HK-2 (cell line): ENCODE measurements at regions not wholly inside any gene's neighbourhood (a gene's known extent, or its start where the extent isn't known, plus 50 kb on each side); places are given as distances from the start of the nearest gene placed in this dataset.
A peak's percentile ranks its signal among the peaks of the same experiment; 100 is the strongest.

ENCODE experiments used
- DNase-seq: peaks from one replicate; pipeline ENCODE4 v3.0.0-alpha.2; 2018; ENCODE audit not compliant: unreplicated experiment

DNA sequence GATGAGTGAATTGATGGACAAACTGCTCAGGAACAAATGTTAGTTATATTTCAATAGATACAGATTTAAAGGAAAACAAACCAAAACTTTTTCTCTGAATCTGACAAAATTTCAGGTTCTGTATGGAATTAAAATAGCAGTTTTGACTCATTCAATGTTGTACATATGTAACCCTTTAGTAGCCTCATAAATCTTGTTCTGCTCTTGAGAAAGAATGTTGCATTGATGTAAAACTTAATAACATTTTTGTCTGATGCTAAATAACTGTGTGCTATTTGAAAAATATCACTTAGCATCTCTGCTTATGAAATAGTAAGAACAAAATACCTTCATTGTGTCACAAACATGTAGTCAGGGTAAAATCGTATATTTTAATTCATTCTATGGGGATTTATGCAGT is 168.9 kb upstream of the NOVA1 start:
- no peak for DNase-seq

- DNase-seq, result no peak
Observed at GRCh38 chr14:26773906-26774593, 176.2 kb upstream of the NOVA1 start.

DNA sequence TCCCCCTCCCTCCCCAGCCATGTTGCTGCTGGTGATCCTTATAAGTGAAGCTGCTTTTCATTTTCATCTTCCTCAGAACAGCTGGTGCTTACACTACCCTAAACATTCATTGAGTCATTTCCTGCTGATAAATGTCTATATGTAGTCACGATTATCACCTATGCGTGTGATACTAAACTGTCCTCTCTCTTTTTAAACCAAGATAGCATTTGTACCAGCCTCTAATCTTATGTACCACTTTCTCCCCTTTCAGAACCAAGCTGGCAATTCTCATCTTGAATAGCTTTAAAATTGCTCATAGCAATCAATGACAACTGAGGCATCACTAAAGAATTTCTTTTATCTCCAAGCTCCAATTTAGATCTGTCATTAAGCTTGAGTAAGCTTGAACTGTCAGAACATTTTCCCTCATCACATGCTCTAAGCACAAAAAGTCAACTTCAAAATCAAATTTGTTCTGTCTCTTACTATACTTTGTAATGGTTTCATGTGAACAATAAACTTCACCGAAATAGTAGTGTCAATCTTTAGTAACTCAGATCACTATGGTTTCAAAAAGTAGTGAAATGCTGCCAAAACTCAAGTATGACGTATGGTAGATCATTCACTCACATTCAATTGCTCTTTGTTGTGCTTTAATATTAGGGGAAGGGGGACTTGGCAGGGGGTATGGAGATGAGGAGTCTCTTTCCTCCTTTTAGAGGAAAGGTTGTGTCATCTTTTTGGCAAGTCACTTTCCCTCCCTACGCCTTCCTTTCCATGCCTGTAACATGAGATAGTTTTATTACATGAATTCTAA is 178.1 kb upstream of the NOVA1 start:
- DNase-seq, result no peak

DNA sequence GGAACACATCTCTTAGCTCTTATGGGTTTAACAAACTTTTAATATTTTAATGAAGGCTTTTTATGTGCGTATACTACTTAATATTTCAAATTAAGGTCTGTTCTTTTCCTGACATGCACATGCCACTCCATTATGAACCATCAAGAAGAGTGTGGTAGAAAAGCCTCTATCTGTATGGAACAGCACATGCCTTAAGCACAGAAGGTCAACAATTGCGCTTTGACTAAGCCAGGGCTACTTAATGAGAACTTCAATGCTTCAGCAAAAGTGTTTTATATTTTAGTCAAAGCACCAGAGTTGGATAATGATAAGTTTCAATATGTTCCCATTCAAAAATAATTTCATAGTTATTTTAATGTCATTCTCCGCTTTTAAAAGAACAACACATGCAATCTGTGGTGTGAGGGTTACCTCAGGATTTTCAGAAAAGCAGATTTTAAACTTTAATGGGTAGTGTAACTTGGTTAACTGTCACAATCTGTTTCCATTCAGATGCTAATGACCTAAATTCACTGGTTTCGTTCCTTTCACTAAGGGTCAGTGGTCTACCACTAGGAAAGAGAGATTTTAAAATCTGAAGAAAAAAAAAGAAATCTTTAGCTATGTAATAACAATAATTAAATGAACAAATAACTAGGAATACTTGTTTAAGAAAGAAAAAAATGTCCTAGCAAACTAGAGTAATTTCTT is 193.4 kb upstream of the NOVA1 start:
- no peak for DNase-seq

- peak; percentile 10 for DNase-seq
Observed at GRCh38 chr14:26794731-26795130, 196.9 kb upstream of the NOVA1 start.

DNA sequence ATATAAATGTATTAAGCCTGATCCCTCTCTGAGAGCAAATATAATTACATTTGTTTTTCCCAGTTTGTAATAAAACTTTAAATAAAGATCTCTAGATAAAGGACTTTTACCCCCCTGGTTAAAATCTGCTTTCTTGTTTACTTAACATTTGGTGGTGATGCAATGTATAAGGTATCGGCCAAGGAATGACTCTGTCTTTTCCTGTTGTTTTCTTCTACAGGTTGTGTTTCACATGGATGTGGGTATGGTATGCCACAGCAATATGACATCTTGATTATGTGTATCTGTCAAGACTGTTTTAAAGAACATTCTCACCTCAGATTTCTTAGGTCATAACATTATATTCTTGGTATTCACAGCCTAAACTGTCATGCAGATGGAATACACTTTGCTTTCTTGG is 210.6 kb upstream of the NOVA1 start:
- DNase-seq, result no peak

GRCh38 chr14:26810631-26811030 is 212.8 kb upstream of the NOVA1 start:
- no peak for DNase-seq

GRCh38 chr14:26811756-26812305 is 214.0 kb upstream of the NOVA1 start:
- DNase-seq, result no peak

DNA sequence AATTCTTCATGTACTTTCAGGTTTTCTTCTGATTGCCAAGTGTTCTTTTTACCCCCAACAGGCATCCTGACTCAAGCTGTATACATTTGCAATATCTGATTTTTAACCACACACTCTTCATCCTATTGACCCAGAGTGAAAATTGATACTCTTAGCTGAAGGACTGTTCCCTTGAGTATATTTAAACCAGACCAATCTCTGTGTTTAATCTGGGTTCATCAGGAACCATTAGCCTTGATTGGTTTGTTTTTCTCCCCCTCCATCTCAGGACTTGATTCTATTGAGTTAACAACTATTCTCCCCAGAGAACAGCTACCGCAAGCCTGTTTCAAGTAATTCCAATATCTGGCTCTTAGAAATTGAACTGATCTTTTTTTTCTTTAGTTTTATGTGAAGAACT is 222.3 kb upstream of the NOVA1 start:
- no peak for DNase-seq

- no peak for DNase-seq
Observed at GRCh38 chr14:26820572-26820971, 222.7 kb upstream of the NOVA1 start.

DNA sequence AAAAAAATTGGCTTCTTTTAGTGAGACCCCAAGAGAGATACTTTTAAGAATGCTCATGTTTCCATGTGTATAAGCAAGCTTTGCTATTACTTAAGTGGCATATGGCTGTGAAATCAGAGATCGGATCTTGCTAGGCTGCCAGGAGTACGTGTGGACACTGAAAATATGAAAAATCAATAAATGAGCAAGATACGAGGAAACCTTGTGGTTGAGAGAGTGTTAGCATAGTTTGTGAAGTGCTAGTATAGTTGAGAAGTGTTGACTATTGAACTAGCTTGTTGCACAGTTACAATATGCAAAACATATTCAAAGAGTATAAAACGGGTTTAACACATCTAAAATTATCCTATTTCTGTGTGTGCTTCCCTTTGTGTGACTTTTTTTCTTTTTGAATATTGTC is 230.9 kb upstream of the NOVA1 start:
- no peak for DNase-seq

DNA sequence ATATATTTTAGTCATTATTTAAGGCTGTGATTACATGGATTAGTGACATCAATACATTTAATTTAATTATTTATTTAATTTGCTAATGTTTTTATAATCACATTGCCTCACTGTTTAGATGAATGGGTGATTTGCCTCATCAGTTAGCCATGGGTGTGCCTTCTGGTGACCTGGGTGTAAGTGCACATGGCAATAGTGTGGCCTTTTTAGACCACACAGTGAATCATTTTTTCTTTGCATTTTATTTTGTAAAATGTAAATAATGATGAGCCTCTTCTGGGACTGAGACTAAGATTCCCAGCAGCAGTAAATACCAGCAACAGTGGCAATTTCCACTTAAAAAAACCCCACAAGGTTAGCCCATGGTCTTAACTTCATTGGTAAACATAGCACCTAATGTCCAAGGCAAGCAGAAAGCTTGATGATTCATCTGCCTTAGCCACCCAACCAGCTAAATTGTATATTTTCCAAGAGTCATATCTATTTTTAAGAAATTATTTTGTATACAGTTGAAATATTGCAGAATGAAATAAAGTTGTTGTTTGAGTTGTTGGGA is 235.9 kb upstream of the NOVA1 start:
- no peak for DNase-seq

DNA sequence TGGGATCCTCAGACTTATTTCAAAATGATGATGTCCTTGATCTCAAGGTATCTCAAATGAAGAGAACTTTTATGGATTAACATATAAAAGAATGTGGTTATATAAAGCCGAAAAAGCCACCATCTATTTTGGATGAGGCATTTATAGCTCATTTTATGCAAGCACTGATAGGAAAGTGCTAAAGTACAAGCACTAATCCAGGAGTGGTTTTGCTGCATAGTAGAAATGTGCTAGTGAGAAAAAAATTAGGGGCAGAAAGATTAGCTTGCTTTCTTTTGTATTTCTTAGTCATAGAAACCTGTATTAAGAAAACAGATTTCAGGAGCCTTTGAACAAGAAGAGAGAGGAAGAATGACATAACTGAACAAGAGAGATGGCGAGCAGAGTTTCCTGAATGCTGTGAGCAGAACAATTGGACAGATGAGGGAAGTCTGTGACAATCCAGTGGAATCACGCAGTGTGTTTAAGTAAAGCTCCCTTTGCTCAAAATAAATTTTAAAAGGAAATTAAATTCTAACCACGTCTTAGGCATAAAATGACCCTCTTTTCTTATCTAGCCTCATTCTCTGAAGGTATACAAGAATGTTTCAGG is 238.2 kb upstream of the NOVA1 start:
- DNase-seq, result no peak

GRCh38 chr14:26839481-26839880 is 241.6 kb upstream of the NOVA1 start:
- no peak for DNase-seq

- no peak for DNase-seq
Observed at GRCh38 chr14:26841326-26841725, 243.5 kb upstream of the NOVA1 start.

- peak; percentile 27 for DNase-seq
Observed at GRCh38 chr14:26841920-26842741, 244.3 kb upstream of the NOVA1 start.

- no peak for DNase-seq
Observed at GRCh38 chr14:26845151-26845818, 247.5 kb upstream of the NOVA1 start.

DNA sequence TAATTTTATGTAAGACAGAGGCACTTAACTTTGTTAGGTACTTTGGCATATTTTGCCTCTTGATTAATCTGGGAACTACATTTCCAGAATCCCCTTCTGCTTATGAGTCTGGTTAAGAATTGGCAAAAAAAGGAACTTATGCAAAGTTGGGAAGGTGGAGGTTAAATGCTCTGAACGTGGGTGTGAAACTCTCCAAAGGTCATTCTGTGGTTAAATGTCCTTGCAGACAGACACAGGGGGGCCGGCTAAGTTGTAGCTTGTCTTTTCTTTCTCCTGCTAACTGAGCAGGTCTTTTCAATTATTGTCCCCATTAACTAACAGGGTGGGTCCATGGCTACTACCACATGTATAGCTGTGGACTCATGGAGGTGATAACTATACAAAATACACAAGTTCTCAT is 248.6 kb upstream of the NOVA1 start:
- DNase-seq, result no peak

- DNase-seq, result no peak
Observed at GRCh38 chr14:26849514-26849913, 251.7 kb upstream of the NOVA1 start.

DNA sequence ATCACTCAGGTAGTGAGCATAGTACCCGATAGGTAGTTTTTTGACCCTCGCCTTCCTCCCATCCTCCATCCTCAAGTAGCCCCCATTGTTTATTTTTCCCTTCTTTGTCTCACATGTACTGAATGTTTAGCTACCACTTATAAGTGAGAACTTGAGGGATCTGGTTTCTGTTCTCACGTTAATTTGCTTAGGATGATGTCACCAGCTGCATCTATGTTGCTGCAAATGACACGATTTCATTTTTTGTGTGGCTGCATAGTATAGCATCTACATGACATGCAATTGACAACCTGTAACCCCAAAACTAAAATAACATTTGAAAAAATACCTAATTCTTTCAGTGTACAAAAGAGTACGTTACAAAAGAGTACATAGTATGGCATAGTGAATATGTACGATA is 254.0 kb upstream of the NOVA1 start:
- DNase-seq, result no peak
